Heart left ventricle (tissue), 16 donors: ENCODE measurements at regions not wholly inside any gene's neighbourhood (a gene's known extent, or its start where the extent isn't known, plus 50 kb on each side); places are given as distances from the start of the nearest gene placed in this dataset.

ENCODE experiments used
- ATAC-seq, 4 donors: fragments of 200-7000 bp; cut with Tn5 transposase; one replicate each; pipeline ENCODE4 v1.9.1; 2020 to 2022; ENCODE audit warnings: moderate library complexity in 4 of 4, mild to moderate bottlenecking in 3 of 4, moderate number of reproducible peaks in 1 of 4
- DNase-seq, 5 donors: peaks; one replicate each; pipeline ENCODE4 v3.0.0-alpha.2; 2020
- H3K27ac ChIP-seq, 12 donors: fragments of 200-600 bp; sonication (generic) in 4 of 12; one replicate each; pipeline versions ENCODE4 v1.5.0 to v1.8.0; 2016 to 2022; ENCODE audit warnings: mild to moderate bottlenecking in 2 of 12
- H3K27me3 ChIP-seq, 9 donors: fragments of 200-600 bp; sonication (generic) in 2 of 9; one replicate each; pipeline versions ENCODE4 v1.5.1 to v1.8.0; 2016 to 2022; ENCODE audit warnings: mild to moderate bottlenecking in 3 of 9
- H3K36me3 ChIP-seq, 9 donors: fragments of 200-600 bp; sonication (generic) in 2 of 9; one replicate each; pipeline versions ENCODE4 v1.5.0 to v1.8.0; 2018 to 2022; ENCODE audit warnings: mild to moderate bottlenecking in 2 of 9
- H3K4me1 ChIP-seq, 12 donors: fragments of 200-600 bp; sonication (generic) in 4 of 12; one replicate each; pipeline versions ENCODE4 v1.5.0 to v1.8.0; 2016 to 2022; ENCODE audit warnings: mild to moderate bottlenecking in 3 of 12
- H3K4me3 ChIP-seq, 12 donors: fragments of 200-600 bp; sonication (generic) in 4 of 12; one replicate each; pipeline versions ENCODE4 v1.5.0 to v1.8.0; 2017 to 2022; ENCODE audit warnings: mild to moderate bottlenecking in 9 of 12, moderate library complexity in 4 of 12
- H3K9me3 ChIP-seq, 12 donors: fragments of 200-600 bp; sonication (generic) in 4 of 12; one replicate each; pipeline versions ENCODE4 v1.5.0 to v1.8.0; 2016 to 2022; ENCODE audit warnings: mild to moderate bottlenecking in 1 of 12
- POLR2A ChIP-seq, 2 donors: fragments of 450-650 bp; IDR thresholded peaks; one replicate each; pipeline ENCODE4 v1.6.1; 2017; ENCODE audit warnings: antibody characterized with exemption in 2 of 2, mild to moderate bottlenecking in 2 of 2, moderate library complexity in 2 of 2
- WGBS, 4 donors: extraction: QIAGEN DNeasy Blood & Tissue Kit in 2 of 4; methylation state at CpG; one replicate each; pipeline versions ENCODE4 v1.1.5 to v1.1.7; 2013 to 2018; 5-methylcytosine and 5-hydroxymethylcytosine counted together
- intact Hi-C, 10 donors: fragments of 100-400 bp; cut with DNase I; formaldehyde crosslinking; loops; one replicate each; pipeline versions ENCODE4 v1.11.1 to v1.14.2; 2022
- TF ChIP-seq, protein P1 (sequence below), 12 donors: fragments of 200-600 bp; sonication (generic) in 4 of 12; IDR thresholded peaks; one replicate each; pipeline versions ENCODE4 v1.5.0 to v1.8.0; 2018 to 2022; ENCODE audit warnings: antibody characterized with exemption in 12 of 12, mild to moderate bottlenecking in 5 of 12
- donor health status: ischemic (EF 13 %, LVEDD 7.1; RV severe dilation, severe dysfunction).
- donor health status: healthy with polysubstance abuse.
- donor health status: DM: no; HTN: yes; CAD: no.
- donor health status: DM: no; HTN: no; CAD: no.
- donor health status: ischemic (EF 25% LVEDD 6.9; RV normal size, moderate dysfunction).
- donor health status: ischemic (EF 25% LVEDD 5.7; RV mildly dilated, moderate dysfunction).
- donor health status: healthy.
- donor health status: DM: yes; HTN: yes; CAD: no.
- donor health status: ischemic (EF 35%, LVEDD 5.7; RV mildly dilated, moderate dysfunction).
- donor health status: nonischemic (EF 11% LVEDD 7.7; RV severe dilation, severe dysfunction).
- donor health status: DM: yes; HTN: yes; CAD: no.
- donor health status: PGD.
- donor health status: ischemic (EF 29% LVEDD 5.4; RV normal size, mild dysfunction).
- donor health status: nonischemic (EF 23%, LVEDD 6.1; RV moderate dilation, normal function).

DNA sequence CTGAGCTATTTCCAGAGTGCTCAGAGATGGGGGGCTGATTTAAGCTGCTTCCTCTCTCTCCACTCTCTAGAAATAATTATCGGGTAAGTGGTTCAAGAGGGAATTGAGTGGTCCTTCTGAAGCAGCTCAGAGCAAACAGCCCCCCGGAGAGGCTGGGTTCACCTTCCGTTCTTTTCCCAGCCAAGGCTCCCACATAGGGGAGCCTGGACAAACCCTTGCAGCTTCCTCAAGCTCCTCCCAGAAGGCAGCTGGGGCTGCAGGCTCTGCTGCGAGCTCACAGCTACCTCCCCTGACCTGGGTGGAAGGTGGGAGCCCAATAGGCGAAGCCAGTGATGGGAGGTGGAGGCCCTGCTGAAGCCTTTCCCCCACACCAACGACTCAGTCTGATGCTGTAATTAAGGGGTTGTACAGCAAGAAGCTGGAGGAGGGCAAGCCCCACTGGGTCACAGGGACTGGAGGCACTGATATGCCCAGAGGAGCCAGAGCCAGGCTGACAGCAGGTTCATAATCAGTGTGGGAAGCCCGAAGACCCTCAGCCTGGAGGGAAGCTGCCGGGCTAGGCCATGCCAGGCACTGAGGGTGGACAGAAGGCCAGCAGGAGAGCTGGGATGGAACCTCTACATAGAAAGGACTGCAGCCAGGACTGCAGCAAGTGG, 52.4 kb downstream of the ARL6IP4 start:
- DNase-seq (no peak), ATAC-seq (no peak)
- H3K27ac ChIP-seq: no peak overlapping the region
- H3K36me3 ChIP-seq: peaks cover 0 to 51% (median 25%) of the 10 kb centered on the region in 9 donors
- no peak overlapping the region for H3K4me3 ChIP-seq
- H3K4me1 ChIP-seq: peaks cover 0 to 16% (median 4%) of the 10 kb centered on the region in 12 donors
- H3K27me3 ChIP-seq: no peaks in the 10 kb centered on the region
- 71 to 81% (median 76%) methylated on average over 7 to 8 of the region's 8 CpGs for WGBS, 4 donors
- intact Hi-C loops: no loop called here
- no peaks in the 10 kb centered on the region for H3K9me3 ChIP-seq
- TF ChIP-seq, protein P1, sequence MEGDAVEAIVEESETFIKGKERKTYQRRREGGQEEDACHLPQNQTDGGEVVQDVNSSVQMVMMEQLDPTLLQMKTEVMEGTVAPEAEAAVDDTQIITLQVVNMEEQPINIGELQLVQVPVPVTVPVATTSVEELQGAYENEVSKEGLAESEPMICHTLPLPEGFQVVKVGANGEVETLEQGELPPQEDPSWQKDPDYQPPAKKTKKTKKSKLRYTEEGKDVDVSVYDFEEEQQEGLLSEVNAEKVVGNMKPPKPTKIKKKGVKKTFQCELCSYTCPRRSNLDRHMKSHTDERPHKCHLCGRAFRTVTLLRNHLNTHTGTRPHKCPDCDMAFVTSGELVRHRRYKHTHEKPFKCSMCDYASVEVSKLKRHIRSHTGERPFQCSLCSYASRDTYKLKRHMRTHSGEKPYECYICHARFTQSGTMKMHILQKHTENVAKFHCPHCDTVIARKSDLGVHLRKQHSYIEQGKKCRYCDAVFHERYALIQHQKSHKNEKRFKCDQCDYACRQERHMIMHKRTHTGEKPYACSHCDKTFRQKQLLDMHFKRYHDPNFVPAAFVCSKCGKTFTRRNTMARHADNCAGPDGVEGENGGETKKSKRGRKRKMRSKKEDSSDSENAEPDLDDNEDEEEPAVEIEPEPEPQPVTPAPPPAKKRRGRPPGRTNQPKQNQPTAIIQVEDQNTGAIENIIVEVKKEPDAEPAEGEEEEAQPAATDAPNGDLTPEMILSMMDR (IDR thresholded peaks at IDR 0.05): no peak
- no peak for TF ChIP-seq POLR2A (IDR thresholded peaks at IDR 0.05)
